ENCODE measurements at regions not wholly inside any gene's neighbourhood (a gene's known extent, or its start where the extent isn't known, plus 50 kb on each side); places are given as distances from the start of the nearest gene placed in this dataset.

GRCh38 chr11:70897429-70897828 lies 354.9 kb downstream of the SHANK2 start:
- TF ChIP-seq EZH2phosphoT487 (IDR thresholded peaks at IDR 0.05; ENCODE audit: insufficient read depth, low read depth) (no peak), EZH2 (IDR thresholded peaks at IDR 0.05; ENCODE audit: insufficient read depth, poor library complexity, severe bottlenecking) (no peak)

Measured in GM23248 (cell line).